HepG2 (cell line): ENCODE measurements at regions not wholly inside any gene's neighbourhood (a gene's known extent, or its start where the extent isn't known, plus 50 kb on each side); places are given as distances from the start of the nearest gene placed in this dataset.

Source experiments
- ATAC-seq: fragments of 200-7000 bp; cut with Tn5 transposase; 3 replicates; pipeline ENCODE4 v1.9.1; 2020; ENCODE audit warnings: mild to moderate bottlenecking, moderate library complexity
- BruUV-seq: library from RNA; stranded (reverse); fragments of 400-500 nt; replicated peaks from 2 replicates; lab custom pipeline; 2021; lab: Mats Ljungman, UMichigan
- CTCF ChIA-PET: fragments of 300-600 bp; formaldehyde crosslinking; extraction: SDS; loops from one replicate; lab custom pipeline; 2021; ENCODE audit warnings: low total read pairs, inconsistent platforms, low intra/inter-chr PET ratio; lab: Yijun Ruan, JAX
- POLR2A ChIA-PET: fragments of 350-600 bp; sonication (Branson Sonifier 250); formaldehyde crosslinking; loops from one replicate; lab custom pipeline; 2020; ENCODE audit warnings: antibody characterized with exemption, inconsistent platforms; lab: Yijun Ruan, JAX
- DNase-seq: peaks from one replicate; pipeline ENCODE4 v3.0.0-alpha.2; 2015; ENCODE audit warnings: low spot score
- FAIRE-seq: peaks from 3 replicates; lab custom pipeline; 2011; peaks lifted over from hg19 to GRCh38; lab: Jason Lieb, UNC
- H2AFZ ChIP-seq: one replicate; pipeline ENCODE4 v1.6.1; 2011; ENCODE audit warnings: low read length, inconsistent platforms
- H3K27ac ChIP-seq: fragments of 300-600 bp; 3 replicates; pipeline ENCODE4 v1.8.0; 2011; ENCODE audit warnings: mixed run types, mild to moderate bottlenecking, mixed read lengths, low read length, inconsistent platforms; ENCODE audit not compliant: insufficient read depth; ENCODE audit errors: extremely low read length
- H3K27me3 ChIP-seq, 2 experiments: fragments of 200-600 bp in 1 of 2; 2 replicates in 1 of 2; 3 replicates in 1 of 2; pipeline versions ENCODE4 v1.6.0 to v1.8.0; 2011; ENCODE audit warnings: low read length in 2 of 2, mild to moderate bottlenecking in 2 of 2, moderate library complexity in 2 of 2, inconsistent platforms in 1 of 2; ENCODE audit not compliant: insufficient read depth in 2 of 2, control insufficient read depth in 1 of 2
- H3K36me3 ChIP-seq, 2 experiments: fragments of 200-600 bp in 1 of 2; replicated peaks in 1 of 2; 2 replicates in 1 of 2; 3 replicates in 1 of 2; pipeline versions ENCODE4 v1.5.1 to v1.8.0; 2011; ENCODE audit warnings: low read length in 2 of 2, inconsistent platforms in 1 of 2; ENCODE audit not compliant: insufficient read depth in 2 of 2, control insufficient read depth in 1 of 2
- H3K4me1 ChIP-seq: 2 replicates; pipeline ENCODE4 v1.5.1; 2012; ENCODE audit warnings: low read length, inconsistent platforms; ENCODE audit not compliant: insufficient read depth
- H3K4me2 ChIP-seq: 2 replicates; pipeline ENCODE4 v1.6.0; 2011; ENCODE audit warnings: low read depth, low read length, inconsistent platforms
- H3K4me3 ChIP-seq, 3 experiments: fragments of 200-600 bp in 1 of 3; sonication (generic), shearing (Covaris generic) in 1 of 3; replicated peaks in 1 of 3; 2 replicates each; pipeline ENCODE4 v1.5.1; 2011 to 2016; ENCODE audit warnings: low read length in 3 of 3, inconsistent platforms in 2 of 3, low read depth in 2 of 3, mild to moderate bottlenecking in 2 of 3, control low read depth in 1 of 3, mixed read lengths in 1 of 3; ENCODE audit not compliant: insufficient read depth in 1 of 3
- H3K79me2 ChIP-seq: one replicate; pipeline ENCODE4 v1.6.1; 2011; ENCODE audit warnings: low read length, inconsistent platforms; ENCODE audit not compliant: insufficient read depth
- H3K9ac ChIP-seq: 2 replicates; pipeline ENCODE4 v1.6.0; 2011; ENCODE audit warnings: mild to moderate bottlenecking, low read depth, low read length, inconsistent platforms; ENCODE audit not compliant: insufficient read depth
- H3K9me3 ChIP-seq: 2 replicates; pipeline ENCODE4 v1.5.1; 2012; ENCODE audit warnings: mild to moderate bottlenecking, low read length
- H4K20me1 ChIP-seq: 2 replicates; pipeline ENCODE4 v1.6.0; 2011; ENCODE audit warnings: inconsistent platforms, mild to moderate bottlenecking, low read length, moderate library complexity; ENCODE audit not compliant: insufficient read depth
- DNMT1 ChIP-seq: sonication (generic); formaldehyde crosslinking; IDR thresholded peaks from 2 replicates; pipeline ENCODE4 v1.5.1; 2020; ENCODE audit warnings: mild to moderate bottlenecking, missing genetic modification reagents
- ELF3 ChIP-seq: IDR thresholded peaks from 2 replicates; pipeline ENCODE4 v1.6.1; 2016; ENCODE audit warnings: missing genetic modification reagents, missing compliant biosample characterization
- MEF2D ChIP-seq: sonication (generic); formaldehyde crosslinking; IDR thresholded peaks from 2 replicates; pipeline ENCODE4 v1.5.1; 2020; ENCODE audit warnings: mild to moderate bottlenecking, missing genetic modification reagents
- MEIS2 ChIP-seq: sonication (generic); formaldehyde crosslinking; IDR thresholded peaks from 2 replicates; pipeline ENCODE4 v1.9.0; 2021; ENCODE audit warnings: mild to moderate bottlenecking, missing genetic modification reagents
- MIER3 ChIP-seq: IDR thresholded peaks from 2 replicates; pipeline ENCODE4 v1.6.1; 2016; ENCODE audit warnings: missing compliant biosample characterization, borderline replicate concordance
- SP140L ChIP-seq: sonication (generic); formaldehyde crosslinking; IDR thresholded peaks from 2 replicates; pipeline ENCODE4 v1.4.0; 2020; ENCODE audit warnings: missing genetic modification reagents, borderline replicate concordance
- ZBTB4 ChIP-seq: sonication (generic); formaldehyde crosslinking; IDR thresholded peaks from 2 replicates; pipeline ENCODE4 v1.4.0; 2020; ENCODE audit warnings: missing genetic modification reagents, mild to moderate bottlenecking, borderline replicate concordance
- ZMAT5 ChIP-seq: sonication (generic); formaldehyde crosslinking; IDR thresholded peaks from 2 replicates; pipeline ENCODE4 v1.5.0; 2020; ENCODE audit warnings: mild to moderate bottlenecking, low read depth, missing genetic modification reagents, borderline replicate concordance
- ZMYM3 ChIP-seq: sonication (generic); formaldehyde crosslinking; IDR thresholded peaks from 2 replicates; pipeline ENCODE4 v1.5.1; 2020; ENCODE audit warnings: mild to moderate bottlenecking, missing genetic modification reagents
- ZNF234 ChIP-seq: sonication (generic); formaldehyde crosslinking; conservative IDR thresholded peaks from 2 replicates; pipeline ENCODE4 v1.5.1; 2020; ENCODE audit warnings: mild to moderate bottlenecking, missing genetic modification reagents
- ZNF33B ChIP-seq: sonication (generic); formaldehyde crosslinking; IDR thresholded peaks from 2 replicates; pipeline ENCODE4 v1.5.1; 2020; ENCODE audit warnings: mild to moderate bottlenecking, missing genetic modification reagents
- ZNF549 ChIP-seq: sonication (generic); formaldehyde crosslinking; IDR thresholded peaks from 2 replicates; pipeline ENCODE4 v1.5.0; 2020; ENCODE audit warnings: missing genetic modification reagents
- ZNF816 ChIP-seq: sonication (generic); formaldehyde crosslinking; IDR thresholded peaks from 2 replicates; pipeline ENCODE4 v1.8.0; 2022; ENCODE audit warnings: missing genetic modification reagents, mild to moderate bottlenecking, borderline replicate concordance
- ZNF879 ChIP-seq: sonication (generic); formaldehyde crosslinking; IDR thresholded peaks from 2 replicates; pipeline ENCODE4 v1.8.1; 2023; ENCODE audit warnings: missing genetic modification reagents
- WGBS: methylation state at CpG from one replicate; pipeline ENCODE4 v1.1.6; 2017; ENCODE audit warnings: low lambda C conversion rate; 5-methylcytosine and 5-hydroxymethylcytosine counted together
- in situ Hi-C: cut with HindIII; loops from 2 replicates; pipeline ENCODE4 v1.10.0; 2017; ENCODE audit warnings: low pct_unique_long_range_greater_than_20kb; ENCODE audit not compliant: extremely low pct_ligation_motif_present
- intact Hi-C: fragments of 100-400 bp; cut with micrococcal nuclease; formaldehyde crosslinking; loops from one replicate; pipeline ENCODE4 v1.10.0; 2022; ENCODE audit not compliant: unreplicated experiment

DNA sequence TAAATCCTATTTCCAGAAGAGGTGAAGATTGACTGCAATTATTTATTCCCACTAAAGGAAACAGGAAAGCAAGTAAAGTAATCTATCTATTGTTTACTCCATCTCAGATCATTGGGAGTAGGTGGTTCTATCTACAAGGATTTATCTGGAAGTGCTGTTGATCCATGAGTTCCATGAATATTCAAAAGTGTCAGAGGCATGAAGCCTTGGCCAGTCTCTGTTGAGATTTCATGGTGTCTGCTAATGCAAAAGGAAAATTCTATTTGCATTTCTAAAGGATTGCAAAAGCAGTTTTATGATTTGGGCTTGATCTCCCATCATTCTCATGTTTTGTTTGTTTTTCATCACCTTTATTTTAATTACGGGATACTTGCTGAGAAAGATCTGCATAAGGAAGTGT is 102.4 kb upstream of the ST6GAL2 start:
- BruUV-seq = no TSS peak
- no peak for ATAC-seq
- FAIRE-seq = no peak
- WGBS = 0% methylated on average over 1 of the region's 1 CpG
- H3K4me1 ChIP-seq = no peaks in the 10 kb centered on the region
- no peaks in the 10 kb centered on the region for H3K9me3 ChIP-seq
- DNase-seq = no peak
- H3K9ac ChIP-seq = no peak overlapping the region
- H3K36me3 ChIP-seq = no peaks in the 10 kb centered on the region
- in situ Hi-C loops (no loop called here), intact Hi-C loops (no loop called here)
- H2AFZ ChIP-seq = no peak overlapping the region
- no peaks in the 10 kb centered on the region for H3K27me3 ChIP-seq
- no peak overlapping the region for H3K4me2 ChIP-seq
- no peak for TF ChIP-seq ZNF816 (CRISPR knock-in tag)
- TF ChIP-seq ZNF234 (CRISPR knock-in tag) = no peak
- TF ChIP-seq ZNF549 = no peak
- no peak for TF ChIP-seq MIER3 (CRISPR knock-in tag)
- no peak for TF ChIP-seq SP140L (CRISPR knock-in tag)
- no peak for TF ChIP-seq DNMT1
- TF ChIP-seq MEIS2 = no peak
- no peak for TF ChIP-seq ZMYM3 (CRISPR knock-in tag)
- TF ChIP-seq ELF3 (CRISPR knock-in tag) = no peak
- TF ChIP-seq ZNF879 = no peak
- TF ChIP-seq MEF2D = no peak
- no peak for TF ChIP-seq ZMAT5
- no peak for TF ChIP-seq ZNF33B
- TF ChIP-seq ZBTB4 (CRISPR knock-in tag) = no peak
- H3K4me3 ChIP-seq = no peak overlapping the region
- no peak overlapping the region for H3K27ac ChIP-seq
- ChIA-PET POLR2A (no interaction called here), CTCF (no interaction called here)
- no peaks in the 10 kb centered on the region for H4K20me1 ChIP-seq
- H3K79me2 ChIP-seq = no peaks in the 10 kb centered on the region
